Calu3 (cell line): ENCODE measurements at regions not wholly inside any gene's neighbourhood (a gene's known extent, or its start where the extent isn't known, plus 50 kb on each side); places are given as distances from the start of the nearest gene placed in this dataset.
A peak's percentile ranks its signal among the peaks of the same experiment; 100 is the strongest.
"Not testable (repeated sequence)": the region's sequence is repeated elsewhere in the genome, so short reads cannot be mapped to it uniquely, and the experiment has no call there.

Experiments
- BruUV-seq: library from RNA; stranded (reverse); fragments of 400-500 nt; replicated peaks from 2 replicates; lab custom pipeline; 2021; lab: Mats Ljungman, UMichigan
- CTCF ChIA-PET: fragments of 300-600 bp; sonication (Branson Sonifier 250); formaldehyde crosslinking; loops from one replicate; lab custom pipeline; 2022; ENCODE audit warnings: antibody characterized with exemption; lab: Charles Lee
- DNase-seq: peaks from one replicate; pipeline ENCODE4 v3.0.0; 2022
- H3K27ac Mint-ChIP-seq: one replicate; pipeline ENCODE4 v1.8.0; 2022; ENCODE audit warnings: mixed read lengths; ENCODE audit not compliant: unreplicated experiment
- H3K27me3 Mint-ChIP-seq: one replicate; pipeline ENCODE4 v1.8.0; 2022; ENCODE audit warnings: mixed read lengths; ENCODE audit not compliant: unreplicated experiment
- H3K36me3 Mint-ChIP-seq: one replicate; pipeline ENCODE4 v1.8.0; 2022; ENCODE audit warnings: mild to moderate bottlenecking, moderate library complexity, mixed read lengths; ENCODE audit not compliant: insufficient read depth, unreplicated experiment
- H3K4me1 Mint-ChIP-seq: one replicate; pipeline ENCODE4 v1.8.0; 2022; ENCODE audit warnings: mild to moderate bottlenecking, low read depth, mixed read lengths; ENCODE audit not compliant: unreplicated experiment
- H3K4me3 Mint-ChIP-seq: one replicate; pipeline ENCODE4 v1.8.0; 2022; ENCODE audit warnings: mild to moderate bottlenecking, low read depth, moderate library complexity, mixed read lengths; ENCODE audit not compliant: unreplicated experiment
- H3K9me3 Mint-ChIP-seq: one replicate; pipeline ENCODE4 v1.8.0; 2022; ENCODE audit warnings: low read depth, mixed read lengths; ENCODE audit not compliant: unreplicated experiment
- intact Hi-C: fragments of 100-400 bp; cut with micrococcal nuclease; formaldehyde crosslinking; loops from one replicate; pipeline ENCODE4 v1.10.0; 2022; ENCODE audit not compliant: unreplicated experiment
- TF ChIP-seq, protein P1 (sequence below): fragments of 200-600 bp; IDR thresholded peaks from one replicate; pipeline ENCODE4 v1.8.0; 2022; ENCODE audit warnings: antibody characterized with exemption; ENCODE audit not compliant: unreplicated experiment

DNA sequence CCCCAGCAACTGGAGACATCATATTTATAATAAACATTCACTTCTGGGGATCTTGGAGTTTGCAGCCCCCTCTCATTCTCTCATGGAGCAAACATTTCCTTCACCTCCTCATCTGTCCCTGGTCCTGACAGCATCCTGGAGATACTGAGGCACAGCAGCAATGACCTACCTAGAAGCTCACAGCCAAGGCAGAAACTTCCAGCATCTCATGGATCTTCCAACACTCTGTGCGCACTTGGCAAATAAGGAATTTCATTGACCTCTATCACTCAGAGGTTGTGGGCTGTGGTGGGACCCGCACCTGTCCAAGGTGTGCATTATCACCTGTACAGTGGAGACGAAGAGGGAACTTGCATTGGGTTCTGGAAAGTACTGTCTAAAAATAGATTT lies 109.8 kb downstream of the GGTLC2 start:
- H3K27ac Mint-ChIP-seq: peak overlapping the region; percentile 53
- DNase-seq: no peak
- H3K4me3 Mint-ChIP-seq: no peak overlapping the region
- BruUV-seq: no TSS peak
- CTCF ChIA-PET: interaction anchor here (0.5 to 3.8 kb wide), 24 partner anchors 8 to 250 kb away, joined by 3 to 41 read pairs (median 6); no protein-coding TSS in a partner anchor
- intact Hi-C loops: no loop called here
- H3K9me3 Mint-ChIP-seq: no peaks in the 10 kb centered on the region
- TF ChIP-seq, protein P1, sequence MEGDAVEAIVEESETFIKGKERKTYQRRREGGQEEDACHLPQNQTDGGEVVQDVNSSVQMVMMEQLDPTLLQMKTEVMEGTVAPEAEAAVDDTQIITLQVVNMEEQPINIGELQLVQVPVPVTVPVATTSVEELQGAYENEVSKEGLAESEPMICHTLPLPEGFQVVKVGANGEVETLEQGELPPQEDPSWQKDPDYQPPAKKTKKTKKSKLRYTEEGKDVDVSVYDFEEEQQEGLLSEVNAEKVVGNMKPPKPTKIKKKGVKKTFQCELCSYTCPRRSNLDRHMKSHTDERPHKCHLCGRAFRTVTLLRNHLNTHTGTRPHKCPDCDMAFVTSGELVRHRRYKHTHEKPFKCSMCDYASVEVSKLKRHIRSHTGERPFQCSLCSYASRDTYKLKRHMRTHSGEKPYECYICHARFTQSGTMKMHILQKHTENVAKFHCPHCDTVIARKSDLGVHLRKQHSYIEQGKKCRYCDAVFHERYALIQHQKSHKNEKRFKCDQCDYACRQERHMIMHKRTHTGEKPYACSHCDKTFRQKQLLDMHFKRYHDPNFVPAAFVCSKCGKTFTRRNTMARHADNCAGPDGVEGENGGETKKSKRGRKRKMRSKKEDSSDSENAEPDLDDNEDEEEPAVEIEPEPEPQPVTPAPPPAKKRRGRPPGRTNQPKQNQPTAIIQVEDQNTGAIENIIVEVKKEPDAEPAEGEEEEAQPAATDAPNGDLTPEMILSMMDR: no peak
- H3K4me1 Mint-ChIP-seq: peaks cover 19% of the 10 kb centered on the region
- H3K27me3 Mint-ChIP-seq: peaks cover 13% of the 10 kb centered on the region
- H3K36me3 Mint-ChIP-seq: no peaks in the 10 kb centered on the region

DNA sequence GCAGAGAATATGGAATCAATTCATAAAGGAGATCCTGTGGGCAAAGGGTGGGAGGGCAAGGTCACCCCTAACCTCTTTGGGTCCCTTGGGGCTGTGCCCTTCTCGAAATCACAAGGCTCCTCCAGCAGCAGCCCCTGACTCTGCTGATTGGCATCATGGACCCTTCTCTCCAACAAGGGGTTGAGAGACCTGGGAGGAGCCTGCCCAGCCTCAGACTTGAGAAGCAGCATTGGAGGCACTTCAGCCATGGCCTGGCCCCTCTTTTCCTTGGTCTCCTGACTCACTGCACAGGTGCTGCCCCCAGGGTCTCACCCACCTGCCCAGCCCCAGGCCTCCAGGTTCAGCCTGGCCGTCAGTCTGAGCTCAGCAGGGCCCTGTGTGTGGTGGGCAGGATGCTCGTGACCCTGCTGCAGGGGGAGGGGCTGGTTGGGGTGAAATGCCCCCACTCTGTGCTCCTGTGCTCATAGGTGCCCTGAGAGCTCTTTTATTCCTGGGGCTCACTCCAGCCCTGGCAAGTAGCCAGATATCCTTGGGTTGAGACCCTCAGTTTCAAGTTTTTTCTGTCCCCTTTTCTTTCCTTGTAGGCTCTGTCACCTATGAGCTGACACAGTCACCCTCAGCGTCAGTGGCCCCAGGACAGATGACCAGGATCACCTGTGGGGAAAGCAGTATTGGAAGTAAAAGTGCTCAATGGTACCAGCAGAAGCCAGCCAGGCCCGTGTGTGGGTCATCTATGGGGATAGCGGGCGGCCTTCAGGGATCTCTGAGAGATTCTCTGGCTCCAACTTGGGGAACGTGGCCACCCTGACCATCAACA lies 110.8 kb downstream of the GGTLC2 start:
- Mint-ChIP-seq H3K4me1 (peaks cover 19% of the 10 kb centered on the region), H3K9me3 (no peaks in the 10 kb centered on the region), H3K4me3 (no peak overlapping the region), H3K36me3 (no peaks in the 10 kb centered on the region), H3K27ac (no peak overlapping the region), H3K27me3 (peaks cover 7% of the 10 kb centered on the region)
- intact Hi-C loops: no loop called here
- TF ChIP-seq, protein P1: no peak
- no TSS peak for BruUV-seq
- CTCF ChIA-PET: interaction anchor here (3.8 kb wide), 1 partner anchor 15 kb away, joined by 27 read pairs; no protein-coding TSS in a partner anchor
- DNase-seq: no peak

DNA sequence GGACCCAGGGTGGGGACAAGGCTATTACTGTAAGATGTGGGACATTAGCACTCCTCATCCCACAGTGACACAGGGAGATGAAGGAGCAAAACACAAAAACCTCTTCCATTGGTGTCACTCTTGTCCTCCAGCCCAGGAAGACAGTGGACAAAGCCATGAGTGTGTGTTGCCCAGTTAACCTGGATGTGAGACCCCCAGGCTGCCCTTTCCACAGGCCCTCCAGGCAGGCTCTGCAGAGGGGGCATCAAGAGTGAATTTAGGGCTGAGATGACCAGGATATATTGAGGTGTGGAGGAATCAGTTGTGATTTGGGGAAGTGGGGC lies 111.3 kb downstream of the GGTLC2 start:
- no peaks in the 10 kb centered on the region for H3K9me3 Mint-ChIP-seq
- TF ChIP-seq, protein P1: no peak
- no TSS peak for BruUV-seq
- no peak overlapping the region for H3K27ac Mint-ChIP-seq
- intact Hi-C loops: no loop called here
- H3K36me3 Mint-ChIP-seq: no peaks in the 10 kb centered on the region
- peaks cover under 1% of the 10 kb centered on the region for H3K27me3 Mint-ChIP-seq
- DNase-seq: no peak
- CTCF ChIA-PET: interaction anchor here (3.8 kb wide), 1 partner anchor 14 kb away, joined by 27 read pairs; no protein-coding TSS in a partner anchor
- H3K4me3 Mint-ChIP-seq: no peak overlapping the region
- peaks cover 19% of the 10 kb centered on the region for H3K4me1 Mint-ChIP-seq

DNA sequence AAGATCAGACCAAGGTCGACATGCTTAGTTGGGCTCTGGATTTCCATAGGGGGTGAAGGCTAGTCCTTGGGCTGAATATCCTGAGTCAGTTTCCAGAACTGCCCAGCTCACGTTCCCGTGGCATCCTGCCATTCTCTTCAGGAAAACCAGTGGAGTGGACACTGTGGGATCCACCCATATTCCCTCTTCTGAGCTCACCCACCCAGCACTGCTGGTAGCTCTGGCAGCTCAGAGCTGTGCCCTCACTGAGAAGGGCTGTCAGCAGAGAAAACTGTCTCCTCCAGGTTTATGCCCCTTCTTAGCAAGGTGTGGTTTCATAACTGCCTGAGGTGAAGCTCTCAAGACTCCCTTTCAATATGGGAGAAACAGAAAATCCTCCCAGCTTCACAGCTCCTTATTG lies 111.7 kb downstream of the GGTLC2 start:
- CTCF ChIA-PET: interaction anchor here (0.6 to 3.8 kb wide), 3 partner anchors 14 to 224 kb away, joined by 3 to 27 read pairs (median 5); no protein-coding TSS in a partner anchor
- Mint-ChIP-seq H3K9me3 (no peaks in the 10 kb centered on the region), H3K27me3 (no peaks in the 10 kb centered on the region), H3K27ac (no peak overlapping the region), H3K36me3 (no peaks in the 10 kb centered on the region), H3K4me1 (peaks cover 19% of the 10 kb centered on the region), H3K4me3 (no peak overlapping the region)
- TF ChIP-seq, protein P1: no peak
- intact Hi-C loops: no loop called here
- no peak for DNase-seq
- BruUV-seq: no TSS peak

GRCh38 chr22:22756551-22757201 lies 112.3 kb downstream of the GGTLC2 start:
- H3K27ac Mint-ChIP-seq, intact Hi-C loops, H3K27me3 Mint-ChIP-seq, H3K4me3 Mint-ChIP-seq, BruUV-seq, DNase-seq, H3K36me3 Mint-ChIP-seq, H3K9me3 Mint-ChIP-seq: not testable (repeated sequence)
- peaks cover 19% of the 10 kb centered on the region for H3K4me1 Mint-ChIP-seq
- CTCF ChIA-PET: interaction anchor here (0.6 to 3.8 kb wide), 3 partner anchors 14 to 224 kb away, joined by 3 to 27 read pairs (median 5); no protein-coding TSS in a partner anchor

GRCh38 chr22:22758101-22758807 lies 113.8 kb downstream of the GGTLC2 start:
- H3K4me3 Mint-ChIP-seq, CTCF ChIA-PET, H3K27ac Mint-ChIP-seq, BruUV-seq, H3K27me3 Mint-ChIP-seq, DNase-seq, H3K9me3 Mint-ChIP-seq, intact Hi-C loops, H3K36me3 Mint-ChIP-seq: not testable (repeated sequence)
- H3K4me1 Mint-ChIP-seq: peaks cover 14% of the 10 kb centered on the region
